HEK293 (cell line): ENCODE measurements at regions not wholly inside any gene's neighbourhood (a gene's known extent, or its start where the extent isn't known, plus 50 kb on each side); places are given as distances from the start of the nearest gene placed in this dataset.

Experiments used
- FEZF1 ChIP-seq: fragments of 450-650 bp; formaldehyde crosslinking; IDR thresholded peaks from 2 replicates; pipeline ENCODE4 v1.5.1; 2016; ENCODE audit warnings: missing biosample characterization, missing genetic modification characterization
- ZBTB1 ChIP-seq: fragments of 450-650 bp; formaldehyde crosslinking; IDR thresholded peaks from 2 replicates; pipeline ENCODE4 v1.5.1; 2016; ENCODE audit warnings: missing biosample characterization, missing genetic modification characterization
- ZFP69B ChIP-seq: fragments of 450-650 bp; formaldehyde crosslinking; IDR thresholded peaks from 2 replicates; pipeline ENCODE4 v1.5.1; 2016; ENCODE audit warnings: missing biosample characterization, missing genetic modification characterization
- ZNF174 ChIP-seq: fragments of 450-650 bp; formaldehyde crosslinking; IDR thresholded peaks from 2 replicates; pipeline ENCODE4 v1.5.0; 2017; ENCODE audit warnings: missing biosample characterization, mild to moderate bottlenecking, missing genetic modification characterization
- ZNF221 ChIP-seq: fragments of 450-650 bp; formaldehyde crosslinking; IDR thresholded peaks from 2 replicates; pipeline ENCODE4 v1.5.1; 2017; ENCODE audit warnings: missing biosample characterization, missing genetic modification characterization, borderline replicate concordance
- ZNF394 ChIP-seq: fragments of 450-650 bp; formaldehyde crosslinking; IDR thresholded peaks from 2 replicates; pipeline ENCODE4 v1.5.1; 2016; ENCODE audit warnings: missing biosample characterization, missing genetic modification characterization, mild to moderate bottlenecking, moderate library complexity, borderline replicate concordance
- ZNF747 ChIP-seq: fragments of 450-650 bp; formaldehyde crosslinking; IDR thresholded peaks from 2 replicates; pipeline ENCODE4 v1.5.1; 2016; ENCODE audit warnings: missing biosample characterization, missing genetic modification characterization
- ZNF768 ChIP-seq: fragments of 450-650 bp; formaldehyde crosslinking; IDR thresholded peaks from 2 replicates; pipeline ENCODE4 v1.5.1; 2018; ENCODE audit warnings: missing biosample characterization, mild to moderate bottlenecking, missing genetic modification characterization
- ZNF830 ChIP-seq: fragments of 450-650 bp; IDR thresholded peaks from 2 replicates; pipeline ENCODE4 v1.5.0; 2018; ENCODE audit warnings: missing biosample characterization, missing genetic modification characterization, low read depth, mild to moderate bottlenecking, moderate library complexity
- TF ChIP-seq, protein P1 (sequence below): fragments of 450-650 bp; formaldehyde crosslinking; conservative IDR thresholded peaks from 2 replicates; pipeline ENCODE4 v1.5.1; 2016; ENCODE audit warnings: low read depth, missing biosample characterization, missing genetic modification characterization
- TF ChIP-seq, protein P2 (sequence below): fragments of 450-650 bp; formaldehyde crosslinking; IDR thresholded peaks from 2 replicates; pipeline ENCODE4 v1.5.1; 2016; ENCODE audit warnings: missing biosample characterization, missing genetic modification characterization
- TF ChIP-seq, protein P3 (sequence below): fragments of 450-650 bp; formaldehyde crosslinking; IDR thresholded peaks from 2 replicates; pipeline ENCODE4 v1.5.1; 2016; ENCODE audit warnings: missing biosample characterization, missing genetic modification characterization, borderline replicate concordance

GRCh38 chr12:127182018-127182417, 1085.0 kb upstream of the TMEM132C start:
- no peak for TF ChIP-seq FEZF1 (tag by site-specific recombination)
- TF ChIP-seq ZNF830 = no peak
- no peak for TF ChIP-seq ZNF394 (tag by site-specific recombination)
- TF ChIP-seq, protein P1, sequence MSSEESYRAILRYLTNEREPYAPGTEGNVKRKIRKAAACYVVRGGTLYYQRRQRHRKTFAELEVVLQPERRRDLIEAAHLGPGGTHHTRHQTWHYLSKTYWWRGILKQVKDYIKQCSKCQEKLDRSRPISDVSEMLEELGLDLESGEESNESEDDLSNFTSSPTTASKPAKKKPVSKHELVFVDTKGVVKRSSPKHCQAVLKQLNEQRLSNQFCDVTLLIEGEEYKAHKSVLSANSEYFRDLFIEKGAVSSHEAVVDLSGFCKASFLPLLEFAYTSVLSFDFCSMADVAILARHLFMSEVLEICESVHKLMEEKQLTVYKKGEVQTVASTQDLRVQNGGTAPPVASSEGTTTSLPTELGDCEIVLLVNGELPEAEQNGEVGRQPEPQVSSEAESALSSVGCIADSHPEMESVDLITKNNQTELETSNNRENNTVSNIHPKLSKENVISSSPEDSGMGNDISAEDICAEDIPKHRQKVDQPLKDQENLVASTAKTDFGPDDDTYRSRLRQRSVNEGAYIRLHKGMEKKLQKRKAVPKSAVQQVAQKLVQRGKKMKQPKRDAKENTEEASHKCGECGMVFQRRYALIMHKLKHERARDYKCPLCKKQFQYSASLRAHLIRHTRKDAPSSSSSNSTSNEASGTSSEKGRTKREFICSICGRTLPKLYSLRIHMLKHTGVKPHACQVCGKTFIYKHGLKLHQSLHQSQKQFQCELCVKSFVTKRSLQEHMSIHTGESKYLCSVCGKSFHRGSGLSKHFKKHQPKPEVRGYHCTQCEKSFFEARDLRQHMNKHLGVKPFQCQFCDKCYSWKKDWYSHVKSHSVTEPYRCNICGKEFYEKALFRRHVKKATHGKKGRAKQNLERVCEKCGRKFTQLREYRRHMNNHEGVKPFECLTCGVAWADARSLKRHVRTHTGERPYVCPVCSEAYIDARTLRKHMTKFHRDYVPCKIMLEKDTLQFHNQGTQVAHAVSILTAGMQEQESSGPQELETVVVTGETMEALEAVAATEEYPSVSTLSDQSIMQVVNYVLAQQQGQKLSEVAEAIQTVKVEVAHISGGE (tag by site-specific recombination) = no peak
- no peak for TF ChIP-seq ZNF221
- no peak for TF ChIP-seq ZNF768 (tag by site-specific recombination)
- TF ChIP-seq ZNF174 (tag by site-specific recombination) = no peak
- TF ChIP-seq, protein P2, sequence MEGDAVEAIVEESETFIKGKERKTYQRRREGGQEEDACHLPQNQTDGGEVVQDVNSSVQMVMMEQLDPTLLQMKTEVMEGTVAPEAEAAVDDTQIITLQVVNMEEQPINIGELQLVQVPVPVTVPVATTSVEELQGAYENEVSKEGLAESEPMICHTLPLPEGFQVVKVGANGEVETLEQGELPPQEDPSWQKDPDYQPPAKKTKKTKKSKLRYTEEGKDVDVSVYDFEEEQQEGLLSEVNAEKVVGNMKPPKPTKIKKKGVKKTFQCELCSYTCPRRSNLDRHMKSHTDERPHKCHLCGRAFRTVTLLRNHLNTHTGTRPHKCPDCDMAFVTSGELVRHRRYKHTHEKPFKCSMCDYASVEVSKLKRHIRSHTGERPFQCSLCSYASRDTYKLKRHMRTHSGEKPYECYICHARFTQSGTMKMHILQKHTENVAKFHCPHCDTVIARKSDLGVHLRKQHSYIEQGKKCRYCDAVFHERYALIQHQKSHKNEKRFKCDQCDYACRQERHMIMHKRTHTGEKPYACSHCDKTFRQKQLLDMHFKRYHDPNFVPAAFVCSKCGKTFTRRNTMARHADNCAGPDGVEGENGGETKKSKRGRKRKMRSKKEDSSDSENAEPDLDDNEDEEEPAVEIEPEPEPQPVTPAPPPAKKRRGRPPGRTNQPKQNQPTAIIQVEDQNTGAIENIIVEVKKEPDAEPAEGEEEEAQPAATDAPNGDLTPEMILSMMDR (tag by site-specific recombination) = no peak
- no peak for TF ChIP-seq ZNF747 (tag by site-specific recombination)
- TF ChIP-seq ZFP69B (tag by site-specific recombination) = no peak
- TF ChIP-seq, protein P3, sequence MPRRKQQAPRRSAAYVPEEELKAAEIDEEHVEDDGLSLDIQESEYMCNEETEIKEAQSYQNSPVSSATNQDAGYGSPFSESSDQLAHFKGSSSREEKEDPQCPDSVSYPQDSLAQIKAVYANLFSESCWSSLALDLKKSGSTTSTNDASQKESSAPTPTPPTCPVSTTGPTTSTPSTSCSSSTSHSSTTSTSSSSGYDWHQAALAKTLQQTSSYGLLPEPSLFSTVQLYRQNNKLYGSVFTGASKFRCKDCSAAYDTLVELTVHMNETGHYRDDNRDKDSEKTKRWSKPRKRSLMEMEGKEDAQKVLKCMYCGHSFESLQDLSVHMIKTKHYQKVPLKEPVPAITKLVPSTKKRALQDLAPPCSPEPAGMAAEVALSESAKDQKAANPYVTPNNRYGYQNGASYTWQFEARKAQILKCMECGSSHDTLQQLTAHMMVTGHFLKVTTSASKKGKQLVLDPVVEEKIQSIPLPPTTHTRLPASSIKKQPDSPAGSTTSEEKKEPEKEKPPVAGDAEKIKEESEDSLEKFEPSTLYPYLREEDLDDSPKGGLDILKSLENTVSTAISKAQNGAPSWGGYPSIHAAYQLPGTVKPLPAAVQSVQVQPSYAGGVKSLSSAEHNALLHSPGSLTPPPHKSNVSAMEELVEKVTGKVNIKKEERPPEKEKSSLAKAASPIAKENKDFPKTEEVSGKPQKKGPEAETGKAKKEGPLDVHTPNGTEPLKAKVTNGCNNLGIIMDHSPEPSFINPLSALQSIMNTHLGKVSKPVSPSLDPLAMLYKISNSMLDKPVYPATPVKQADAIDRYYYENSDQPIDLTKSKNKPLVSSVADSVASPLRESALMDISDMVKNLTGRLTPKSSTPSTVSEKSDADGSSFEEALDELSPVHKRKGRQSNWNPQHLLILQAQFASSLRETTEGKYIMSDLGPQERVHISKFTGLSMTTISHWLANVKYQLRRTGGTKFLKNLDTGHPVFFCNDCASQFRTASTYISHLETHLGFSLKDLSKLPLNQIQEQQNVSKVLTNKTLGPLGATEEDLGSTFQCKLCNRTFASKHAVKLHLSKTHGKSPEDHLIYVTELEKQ (tag by site-specific recombination) = no peak
- no peak for TF ChIP-seq ZBTB1 (tag by site-specific recombination)
